GM18861 (cell line): ENCODE measurements at regions not wholly inside any gene's neighbourhood (a gene's known extent, or its start where the extent isn't known, plus 50 kb on each side); places are given as distances from the start of the nearest gene placed in this dataset.
"Not testable (repeated sequence)": the region's sequence is repeated elsewhere in the genome, so short reads cannot be mapped to it uniquely, and the experiment has no call there.

Experiments
- ATAC-seq: cut with Tn5 transposase; IDR thresholded peaks from one replicate; pipeline ENCODE4 v1.9.1; 2021; ENCODE audit not compliant: unreplicated experiment

DNA sequence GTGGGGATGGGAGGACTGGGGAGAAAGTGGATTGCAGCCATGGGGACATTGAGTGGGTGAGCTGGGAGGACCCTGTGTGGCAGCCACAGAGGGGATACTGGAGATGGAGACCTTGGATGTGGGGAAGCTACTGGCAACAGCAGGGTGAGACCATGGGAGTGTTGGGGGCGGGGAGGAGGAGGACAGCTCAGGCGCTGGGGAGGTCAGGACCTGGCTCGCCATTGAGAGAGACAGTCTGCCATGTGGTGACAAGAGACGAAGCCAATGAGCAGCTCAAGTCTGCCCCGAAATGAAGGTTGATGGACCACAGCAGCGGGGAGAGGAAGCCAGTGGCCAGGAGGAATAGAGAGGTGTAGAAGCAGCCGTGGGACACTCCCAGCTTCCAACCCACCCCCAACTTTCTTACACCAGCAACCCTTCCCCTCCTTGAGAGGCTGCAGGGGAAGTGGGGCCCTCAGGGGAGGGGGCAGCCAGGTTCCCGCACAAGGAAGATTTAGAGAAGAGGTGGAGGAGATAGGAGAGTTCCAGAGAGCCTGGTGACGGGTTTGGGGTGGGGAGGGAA, 118.1 kb downstream of the ASB7 start:
- no peak for ATAC-seq

DNA sequence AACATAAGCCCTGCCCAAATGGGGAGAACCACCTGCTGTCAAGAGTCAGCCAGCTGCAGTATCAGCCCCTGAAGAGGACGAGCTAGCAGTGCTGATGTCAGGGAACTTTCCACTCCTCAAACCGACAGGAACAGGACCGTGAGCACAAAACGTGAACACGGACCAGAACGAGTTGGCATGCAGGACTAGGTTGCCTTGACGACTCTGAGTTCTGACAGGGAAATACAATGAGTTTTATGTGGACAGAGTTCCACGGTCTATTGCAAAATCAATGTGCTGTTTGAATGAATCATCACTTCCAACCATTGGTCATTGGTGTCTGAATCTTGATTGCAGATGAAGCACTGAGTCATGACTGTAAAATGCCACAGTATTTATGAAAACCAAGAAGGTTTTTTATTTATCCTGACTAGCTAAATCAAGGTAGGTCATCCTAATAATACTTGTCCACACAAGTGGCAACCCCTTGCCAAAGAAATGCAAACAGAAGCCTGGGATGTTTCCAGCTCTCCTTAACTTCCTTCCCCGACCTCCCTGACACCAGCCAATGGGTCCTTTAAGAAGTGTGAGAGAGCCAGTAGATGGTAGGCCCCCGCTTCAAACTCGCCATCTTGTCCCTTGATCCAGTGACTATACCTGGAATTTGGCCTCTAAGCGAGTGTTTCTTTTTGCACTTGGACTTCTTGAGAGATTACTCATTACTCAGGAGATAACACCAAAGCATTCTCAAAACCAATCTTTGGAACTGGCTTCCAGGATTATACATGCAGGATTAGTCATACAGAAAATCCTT, 119.6 kb downstream of the ASB7 start:
- no peak for ATAC-seq

DNA sequence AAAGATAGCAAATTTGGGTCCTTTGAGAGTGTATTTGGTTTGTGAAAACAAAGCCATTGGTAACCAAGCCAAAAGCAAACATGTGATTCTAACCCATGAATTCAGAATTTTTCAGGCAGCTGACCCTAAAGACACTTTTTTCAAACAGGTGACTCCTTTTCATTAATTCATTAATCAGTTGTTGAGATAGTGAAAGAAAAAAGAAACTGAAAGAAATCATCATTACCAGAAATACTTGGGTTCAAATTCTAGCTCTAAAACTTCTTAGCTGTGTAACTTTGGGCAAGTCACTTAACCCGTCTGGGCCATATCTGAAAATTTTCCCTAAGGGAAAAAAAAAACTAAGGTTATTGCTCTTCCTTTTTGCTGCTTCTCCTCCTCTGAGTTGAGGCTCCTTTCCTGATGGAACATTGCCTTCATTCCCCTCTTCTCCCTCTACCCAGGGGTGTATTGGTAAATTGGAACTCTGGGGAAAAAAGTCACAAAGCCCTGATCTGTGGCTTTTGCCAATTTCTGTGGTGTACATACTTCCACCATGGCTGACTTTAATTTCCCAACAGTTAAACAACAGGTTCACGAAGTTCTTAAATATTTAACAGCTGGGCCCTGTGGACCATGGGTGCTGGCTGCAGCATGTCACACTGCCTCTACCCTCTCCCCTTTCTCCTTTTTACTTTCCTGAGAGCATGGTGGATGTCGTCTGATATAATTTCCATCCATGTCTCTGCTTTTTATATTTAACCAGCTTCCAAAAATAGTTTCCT, 120.3 kb downstream of the ASB7 start:
- no peak for ATAC-seq

DNA sequence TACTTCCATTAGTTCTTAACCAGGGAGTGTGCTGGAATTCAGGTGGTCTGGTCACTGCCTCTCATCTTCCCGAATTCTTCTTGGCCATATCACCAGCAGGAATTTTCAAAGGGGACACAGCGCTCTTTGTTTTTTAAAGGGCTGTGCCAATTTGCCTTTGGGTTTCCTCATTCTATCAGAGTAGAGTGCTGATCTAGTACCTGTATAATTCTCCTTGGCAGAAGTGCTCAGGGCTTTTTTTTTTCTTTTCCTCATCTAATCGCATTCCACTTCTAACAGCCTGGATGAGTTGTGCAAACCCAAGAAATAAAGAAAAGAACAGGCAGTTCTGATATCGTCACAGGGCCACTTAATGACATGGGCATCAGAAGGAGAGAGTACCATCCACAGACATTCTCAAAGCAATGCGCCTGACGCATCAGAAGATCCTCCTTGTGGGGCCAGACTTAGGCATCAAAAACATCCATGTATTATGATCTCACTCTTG, 121.0 kb downstream of the ASB7 start:
- ATAC-seq, result no peak

DNA sequence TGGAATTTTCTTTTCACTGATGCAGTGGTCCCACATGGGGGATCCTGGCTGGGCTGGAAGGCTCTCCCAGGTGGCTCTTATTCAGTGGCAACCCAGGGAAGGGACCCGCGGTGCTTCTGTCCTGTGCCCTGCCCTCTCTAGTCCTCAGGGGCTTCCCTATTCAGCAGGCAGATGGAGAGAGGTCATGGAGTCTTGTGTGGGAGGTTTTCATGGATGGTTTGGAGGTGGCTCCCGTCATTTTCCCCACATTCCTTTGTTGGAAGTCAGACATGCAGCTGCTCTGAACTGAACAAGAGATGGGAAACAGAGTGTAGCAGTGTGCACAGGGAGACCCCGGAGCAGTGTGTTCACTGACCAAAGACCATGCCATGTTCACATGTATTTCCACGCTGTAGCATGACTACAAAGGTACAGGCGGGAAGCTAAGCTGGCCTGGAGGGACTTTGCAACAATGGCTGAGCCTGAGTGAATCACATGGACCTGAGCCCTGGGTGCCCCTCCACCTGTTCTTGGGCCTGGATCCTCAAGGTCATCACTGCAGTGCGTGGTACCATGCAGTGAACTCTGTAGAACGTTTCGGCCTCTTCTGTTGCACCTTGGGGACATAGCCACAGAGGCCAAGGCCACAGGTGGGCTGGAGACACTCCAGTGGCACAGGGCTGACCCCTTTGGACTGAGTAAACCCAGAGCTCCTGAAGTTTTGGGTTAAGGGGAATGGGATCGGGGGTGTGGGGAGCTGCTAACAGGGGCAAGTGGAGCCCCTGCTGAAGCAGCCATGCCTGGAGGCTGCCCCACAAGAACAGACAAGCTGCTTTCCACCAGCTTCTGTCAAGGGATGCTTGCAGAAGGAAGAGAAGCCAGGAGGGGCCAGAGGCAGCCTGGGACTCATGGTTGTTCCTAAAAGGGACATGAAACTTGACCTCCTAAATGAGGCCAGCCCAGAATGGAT, 123.0 kb downstream of the ASB7 start:
- ATAC-seq, result no peak

DNA sequence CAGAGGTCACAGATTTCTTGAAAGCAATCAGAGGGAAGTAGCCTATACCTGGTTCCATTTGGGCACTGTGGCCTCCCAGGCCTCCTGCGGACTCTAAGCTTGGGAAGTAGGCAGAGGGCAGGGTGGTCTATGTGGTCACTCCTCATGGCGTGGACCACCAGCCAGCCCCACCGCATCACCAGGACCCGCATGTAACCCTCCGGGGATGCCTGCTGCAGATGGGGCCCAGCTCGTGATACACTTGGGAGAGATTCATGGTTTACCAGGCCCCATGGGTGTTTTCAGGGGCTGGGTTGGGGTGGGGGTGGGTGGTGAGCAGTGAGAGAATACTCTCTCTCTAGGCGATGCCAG, 123.7 kb downstream of the ASB7 start:
- ATAC-seq, result no peak

DNA sequence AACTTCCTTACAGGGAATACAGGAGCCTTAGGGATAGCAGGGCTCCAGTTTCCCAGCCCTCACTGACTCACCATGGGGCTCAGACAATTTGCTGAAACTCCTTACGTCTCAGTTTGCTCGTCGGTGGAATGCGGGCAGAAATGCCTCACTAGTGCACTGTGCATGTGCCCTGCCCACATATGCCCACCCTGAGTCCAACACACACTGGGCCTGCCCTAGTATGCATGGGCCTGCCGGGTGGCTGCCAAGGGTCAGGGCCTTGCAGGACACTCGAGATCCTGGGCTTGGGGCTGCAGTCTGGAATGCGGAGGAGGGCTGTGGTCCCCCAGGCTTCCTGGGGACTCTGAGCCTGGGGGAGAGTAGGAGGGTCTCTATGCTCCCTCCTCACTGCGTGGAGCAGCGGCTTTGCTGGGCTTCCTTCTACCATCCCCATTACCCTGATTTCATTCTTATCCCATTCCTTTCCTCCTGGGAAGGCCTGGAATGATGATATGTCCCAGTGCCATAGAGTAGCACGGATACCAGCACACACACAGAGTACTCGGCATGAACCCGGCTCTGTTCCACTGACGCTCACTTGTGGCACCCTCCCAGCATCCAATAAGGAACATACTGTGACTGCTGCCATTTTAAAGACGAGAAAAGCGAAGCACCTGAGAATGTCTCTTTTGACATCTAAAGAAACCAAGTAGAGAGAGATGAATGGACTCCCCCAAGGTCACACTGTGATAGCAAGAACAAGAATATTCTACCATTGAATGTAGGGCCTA, 124.2 kb downstream of the ASB7 start:
- ATAC-seq, result no peak

DNA sequence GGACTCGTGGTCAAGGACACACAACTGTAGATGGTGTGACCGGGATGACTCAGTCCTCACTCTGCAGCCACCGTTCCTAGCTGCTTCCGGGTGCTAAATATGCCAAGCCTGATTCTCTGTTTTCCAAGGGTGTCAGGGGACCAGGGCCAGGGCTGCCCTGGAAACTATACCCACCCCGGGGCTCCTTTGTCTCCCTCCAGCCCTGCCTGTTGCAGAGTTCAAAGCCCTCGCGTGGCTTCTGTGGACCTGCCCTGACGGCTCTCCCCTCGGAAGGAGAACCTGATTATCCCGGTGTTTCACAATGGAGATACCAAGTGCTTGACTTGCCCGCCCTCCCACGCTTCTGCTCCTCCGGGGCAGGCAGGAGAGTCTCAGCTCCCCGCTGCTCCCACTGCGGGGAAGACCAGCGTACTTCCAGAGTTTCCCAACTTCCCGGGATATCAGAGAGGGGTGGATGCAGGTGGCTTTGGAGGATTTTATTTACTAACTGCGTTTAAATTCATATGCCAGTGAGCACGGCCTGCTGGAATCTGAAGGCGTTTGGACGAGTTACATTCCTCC, 125.0 kb downstream of the ASB7 start:
- no peak for ATAC-seq

DNA sequence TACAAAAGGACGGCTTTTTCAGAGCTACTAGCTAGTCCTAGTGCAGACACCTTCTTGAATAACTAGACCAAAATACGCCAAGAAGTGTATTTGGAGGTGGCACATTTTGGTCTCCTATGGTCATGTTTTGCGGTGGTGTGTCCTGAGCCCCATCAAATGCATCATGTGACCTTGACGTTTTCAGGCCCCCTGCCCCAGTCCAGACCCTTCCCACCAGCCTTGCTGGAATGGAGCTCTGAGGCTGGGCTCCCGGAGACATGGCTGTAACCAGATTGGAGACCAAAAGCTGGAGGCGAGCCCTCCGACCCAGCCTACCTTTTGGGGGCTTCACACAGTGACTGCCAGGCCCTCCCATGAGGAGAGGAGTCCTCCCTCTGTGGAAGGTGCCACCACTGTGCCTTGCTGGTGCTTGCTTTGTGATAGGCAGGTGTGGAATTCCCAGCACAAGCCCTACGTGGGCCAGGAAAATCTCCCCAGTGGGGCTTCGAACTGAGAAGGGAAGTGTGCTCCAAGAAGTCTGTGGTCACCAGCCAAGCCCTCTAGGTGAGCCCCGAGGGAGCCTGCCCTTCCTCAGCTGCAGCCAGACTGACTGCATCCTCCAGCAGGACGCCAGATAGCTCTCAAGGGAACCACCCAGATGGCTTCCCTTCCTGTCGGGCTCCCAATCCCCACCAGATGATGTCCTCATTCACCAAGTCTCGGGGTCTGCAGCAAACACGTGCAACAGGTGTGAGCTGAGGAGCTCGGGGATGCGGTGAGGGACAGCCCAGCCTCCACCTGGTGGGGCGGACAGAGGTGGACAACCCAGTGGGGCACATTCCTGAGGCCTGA, 126.2 kb downstream of the ASB7 start:
- no peak for ATAC-seq

DNA sequence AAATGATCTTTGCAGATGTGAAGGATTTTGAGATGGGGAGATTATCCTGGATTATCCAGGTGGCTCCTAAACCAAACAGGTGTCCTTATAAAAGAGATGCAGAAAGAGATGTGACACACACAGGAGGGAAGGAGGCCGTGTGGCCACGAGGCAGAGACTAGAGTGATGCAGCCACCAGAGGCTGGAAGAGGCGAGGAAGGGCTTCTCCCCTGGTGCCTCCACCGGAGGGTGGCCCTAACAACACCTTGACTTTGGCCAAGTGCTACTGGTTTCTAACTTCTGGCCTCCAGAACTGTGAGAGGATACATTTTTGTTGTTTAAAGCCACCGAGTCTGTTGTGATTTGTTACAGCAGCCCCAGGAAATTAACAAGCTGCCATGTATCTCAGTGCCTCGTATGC, 127.1 kb downstream of the ASB7 start:
- ATAC-seq, result no peak

DNA sequence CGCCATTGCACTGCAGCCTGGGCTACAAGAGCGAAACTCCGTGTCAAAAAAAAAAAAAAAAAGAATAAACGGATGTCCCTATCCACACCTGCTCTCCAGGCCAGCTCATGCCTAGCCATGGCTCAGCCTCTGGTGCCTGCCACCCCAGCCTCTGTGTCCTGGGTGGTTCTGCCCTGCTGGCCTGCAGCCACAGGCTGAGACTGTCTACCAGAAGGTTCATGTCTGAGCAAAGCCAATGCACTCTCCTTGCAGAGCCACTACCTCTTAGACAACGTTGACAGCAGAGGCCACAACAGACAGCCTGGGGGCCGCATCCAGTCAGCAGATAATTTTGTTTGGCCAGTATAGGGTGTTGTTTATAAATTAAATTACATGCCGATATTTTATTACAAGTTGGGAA, 127.7 kb downstream of the ASB7 start:
- no peak for ATAC-seq

DNA sequence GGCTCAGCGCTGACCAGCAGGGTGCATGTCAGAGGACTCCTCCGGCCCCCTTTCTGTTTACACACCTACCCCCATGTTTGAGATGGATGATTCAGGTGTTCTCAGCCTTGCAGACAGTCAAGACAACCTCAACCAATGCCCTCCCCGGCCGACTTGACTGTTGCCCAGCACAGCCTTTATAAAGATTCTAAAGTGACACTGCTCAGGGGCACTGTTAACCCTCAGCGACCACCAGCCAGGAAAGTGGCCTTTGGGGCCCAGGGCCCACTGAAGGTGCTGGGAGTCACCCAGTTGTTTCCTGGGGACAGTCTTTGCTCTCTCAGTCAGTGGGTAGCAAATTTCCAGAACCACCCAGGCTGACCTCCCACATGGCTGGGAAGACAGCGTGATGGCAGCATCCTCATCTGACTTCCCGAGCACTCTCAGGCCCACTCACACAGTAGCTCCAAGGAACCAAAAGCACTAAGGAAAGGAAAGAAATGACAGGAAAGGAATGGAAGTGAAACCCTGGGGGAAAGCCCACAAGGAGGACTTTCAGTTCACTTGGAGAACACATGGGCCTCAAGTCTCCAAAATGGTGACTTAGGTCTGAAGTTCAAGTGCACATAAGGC, 128.4 kb downstream of the ASB7 start:
- no peak for ATAC-seq

DNA sequence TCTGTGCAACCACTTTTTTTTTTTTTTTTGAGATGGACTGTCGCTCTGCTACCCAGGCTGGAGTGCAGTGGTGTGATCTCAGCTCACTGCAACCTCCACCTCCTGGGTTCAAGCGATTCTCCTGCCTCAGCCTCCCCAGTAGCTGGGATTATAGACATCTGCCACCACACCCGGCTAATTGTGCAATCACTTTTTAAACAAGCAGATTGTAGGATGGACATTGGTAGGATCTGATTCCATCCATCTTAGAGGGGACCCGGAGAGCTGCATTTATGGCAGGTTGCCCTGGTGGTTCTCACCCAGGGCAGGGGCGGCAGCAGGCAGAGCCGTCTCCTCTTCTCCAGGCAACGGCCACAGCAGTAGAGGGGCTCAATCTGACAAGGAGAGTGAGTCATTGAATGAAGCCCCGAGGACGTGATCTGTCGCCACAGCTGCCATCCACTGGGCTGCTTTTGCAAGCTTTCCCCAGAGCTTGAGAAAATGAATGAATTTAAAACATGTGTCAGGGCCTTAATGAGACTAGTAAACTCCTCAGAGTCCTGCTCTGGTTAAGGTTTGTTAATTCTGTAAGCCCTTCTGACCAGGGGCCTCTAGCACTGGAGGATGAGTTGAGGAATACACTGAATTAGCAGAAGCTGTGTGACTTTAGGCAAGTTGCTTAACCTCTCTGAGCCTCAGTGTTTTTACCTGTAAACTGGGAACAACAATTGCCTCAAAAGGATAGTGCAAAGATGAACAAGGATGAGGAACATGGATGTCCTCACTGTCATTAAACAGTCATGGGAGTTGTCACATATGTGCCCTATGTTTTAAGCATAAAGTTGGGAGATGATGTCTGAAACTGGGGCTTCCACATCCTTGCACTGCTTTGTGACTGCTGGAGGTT, 129.1 kb downstream of the ASB7 start:
- no peak for ATAC-seq

DNA sequence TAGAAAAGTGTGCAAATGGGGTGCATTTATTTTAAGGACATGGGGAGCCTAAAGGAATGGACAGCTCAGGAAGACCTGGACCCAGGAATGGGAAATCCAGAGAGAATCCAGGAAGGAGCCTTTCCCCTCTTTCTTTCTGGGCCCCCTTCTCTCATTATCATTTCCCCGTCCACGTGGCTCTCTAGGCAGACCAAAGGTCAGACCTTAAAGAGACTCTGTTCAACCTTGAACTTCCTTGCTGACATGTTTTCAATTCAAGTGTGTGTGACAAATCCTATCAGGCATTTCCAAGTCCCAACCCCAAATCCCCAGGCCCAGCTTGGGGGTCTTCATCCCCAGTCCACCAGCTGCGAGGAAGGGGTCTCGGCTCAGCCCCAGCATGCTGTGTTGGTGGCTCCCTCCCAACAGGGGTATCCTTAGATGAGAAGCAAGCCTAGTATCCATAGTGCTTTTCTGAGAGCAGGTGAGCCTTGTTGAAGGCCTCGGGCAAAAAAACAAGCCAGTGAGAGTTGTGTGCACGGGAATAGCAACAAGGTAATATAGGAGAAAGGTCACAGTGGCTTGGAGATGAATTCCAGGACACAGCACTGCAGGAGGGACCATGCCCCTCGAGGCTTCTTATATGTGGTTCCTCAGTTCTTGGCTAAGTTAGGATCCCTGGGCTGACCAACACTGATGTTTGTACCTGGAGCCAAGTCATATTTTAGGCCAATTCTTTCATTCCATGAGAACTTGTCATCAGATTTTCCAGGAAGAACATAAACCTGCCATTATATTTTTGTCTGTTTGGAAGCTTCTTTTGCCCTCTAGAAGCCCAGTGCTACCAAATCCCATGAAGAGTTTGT, 130.0 kb downstream of the ASB7 start:
- ATAC-seq, result no peak

DNA sequence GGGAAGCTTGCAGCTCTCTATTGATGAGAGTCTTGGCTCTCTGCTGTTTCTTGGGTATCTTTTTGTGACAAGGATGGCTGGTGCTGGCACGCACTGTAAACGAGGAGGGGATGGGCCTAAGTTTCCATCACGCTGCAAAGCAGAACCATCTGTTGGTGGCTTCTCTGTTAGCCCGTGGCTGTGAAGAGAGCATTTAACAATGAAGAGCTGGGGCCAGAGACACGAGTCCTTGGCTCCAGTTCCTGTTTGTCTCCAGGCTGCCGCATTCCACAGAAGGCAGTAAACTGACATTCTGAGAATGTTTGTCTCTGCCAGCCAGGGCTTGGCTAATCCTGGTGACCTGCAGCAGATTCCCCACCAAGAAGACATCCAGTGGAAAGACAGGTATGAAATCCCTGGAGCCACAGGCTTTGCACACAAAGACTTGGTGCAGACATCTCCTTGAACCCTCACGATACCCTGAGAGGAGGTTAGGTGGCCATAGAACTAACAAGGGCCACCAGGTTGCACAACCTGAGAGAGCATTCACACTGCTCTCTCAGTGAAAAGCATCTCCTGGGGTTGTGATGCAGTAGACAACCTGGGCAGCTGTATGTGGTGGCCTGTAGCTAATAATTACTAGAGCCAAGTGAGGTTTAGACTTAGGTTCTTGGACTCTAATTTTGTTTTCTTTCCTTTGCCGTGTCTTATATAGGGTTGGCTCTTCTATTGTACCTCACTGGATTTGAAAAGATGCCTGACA, 130.9 kb downstream of the ASB7 start:
- ATAC-seq, result no peak

DNA sequence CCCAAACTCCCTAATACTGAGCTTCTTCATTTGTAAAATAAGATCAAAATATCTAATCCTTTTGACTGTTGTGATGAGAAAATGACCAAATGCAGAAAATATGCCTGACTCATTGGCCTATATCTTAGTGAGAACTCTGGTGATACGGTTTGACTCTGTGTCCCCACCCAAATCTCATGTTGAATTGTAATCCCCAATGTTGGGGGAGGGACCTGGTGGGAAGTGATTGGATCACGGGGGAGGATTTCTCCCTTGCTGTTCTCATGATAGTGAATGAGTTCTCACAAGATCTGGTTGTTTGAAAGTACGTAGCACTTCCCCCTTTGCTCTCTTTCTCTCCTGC, 131.4 kb downstream of the ASB7 start:
- not testable (repeated sequence) for ATAC-seq
